NCI-H1694 (cell line): ENCODE measurements at regions not wholly inside any gene's neighbourhood (a gene's known extent, or its start where the extent isn't known, plus 50 kb on each side); places are given as distances from the start of the nearest gene placed in this dataset.
A peak's percentile ranks its signal among the peaks of the same experiment; 100 is the strongest.

Experiments used
- DNase-seq: peaks from one replicate; lab custom pipeline; 2025; lab: John Stamatoyannopoulos, UW

GRCh38 chr5:72000707-72001106, 106.6 kb upstream of the MAP1B start:
- DNase-seq, result no peak

- DNase-seq, result no peak
Measured at GRCh38 chr5:72005671-72006070, 101.6 kb upstream of the MAP1B start.

GRCh38 chr5:72006361-72006760, 100.9 kb upstream of the MAP1B start:
- DNase-seq, result no peak

- no peak for DNase-seq
Measured at GRCh38 chr5:72007336-72008111, 99.8 kb upstream of the MAP1B start.

GRCh38 chr5:72009280-72009679, 98.0 kb upstream of the MAP1B start:
- no peak for DNase-seq

GRCh38 chr5:72010430-72010829, 96.8 kb upstream of the MAP1B start:
- DNase-seq, result no peak

- no peak for DNase-seq
Measured at GRCh38 chr5:72012906-72013305, 94.4 kb upstream of the MAP1B start.

- peak; percentile 6 for DNase-seq
Measured at GRCh38 chr5:72013766-72014624, 93.3 kb upstream of the MAP1B start.

- no peak for DNase-seq
Measured at GRCh38 chr5:72015103-72015548, 92.1 kb upstream of the MAP1B start.

- DNase-seq, result peak; percentile 24
Measured at GRCh38 chr5:72018143-72018803, 89.0 kb upstream of the MAP1B start.

GRCh38 chr5:72020161-72020983, 86.9 kb upstream of the MAP1B start:
- no peak for DNase-seq

- DNase-seq, result no peak
Measured at GRCh38 chr5:72021651-72022357, 85.5 kb upstream of the MAP1B start.

GRCh38 chr5:72028382-72028781, 78.9 kb upstream of the MAP1B start:
- no peak for DNase-seq

GRCh38 chr5:72030237-72030636, 77.0 kb upstream of the MAP1B start:
- no peak for DNase-seq

GRCh38 chr5:72032788-72033187, 74.5 kb upstream of the MAP1B start:
- no peak for DNase-seq

GRCh38 chr5:72034770-72035169, 72.5 kb upstream of the MAP1B start:
- no peak for DNase-seq

- DNase-seq, result no peak
Measured at GRCh38 chr5:72035831-72036230, 71.4 kb upstream of the MAP1B start.

GRCh38 chr5:72036951-72037350, 70.3 kb upstream of the MAP1B start:
- DNase-seq, result no peak

GRCh38 chr5:72040513-72040912, 66.8 kb upstream of the MAP1B start:
- DNase-seq, result no peak

- DNase-seq, result no peak
Measured at GRCh38 chr5:72041654-72042053, 65.6 kb upstream of the MAP1B start.

- DNase-seq, result no peak
Measured at GRCh38 chr5:72042097-72042496, 65.2 kb upstream of the MAP1B start.
